Breast epithelium (tissue), 3 donors: ENCODE measurements at regions not wholly inside any gene's neighbourhood (a gene's known extent, or its start where the extent isn't known, plus 50 kb on each side); places are given as distances from the start of the nearest gene placed in this dataset.

ENCODE experiments used
- CTCF ChIP-seq, 3 donors: fragments of 450-650 bp; IDR thresholded peaks; one replicate each; pipeline ENCODE4 v1.5.1; 2016 to 2017; ENCODE audit warnings: antibody characterized with exemption in 3 of 3, mild to moderate bottlenecking in 3 of 3, moderate library complexity in 3 of 3
- POLR2A ChIP-seq: fragments of 450-650 bp; IDR thresholded peaks from one replicate; pipeline ENCODE4 v1.6.1; 2016; ENCODE audit warnings: antibody characterized with exemption, mild to moderate bottlenecking, moderate library complexity

GRCh38 chr3:102614021-102614569 lies 179.3 kb downstream of the ZPLD1 start:
- TF ChIP-seq CTCF (IDR thresholded peaks at IDR 0.05) (no peak), POLR2A (no peak)
